LNCaP clone FGC (cell line): ENCODE measurements at regions not wholly inside any gene's neighbourhood (a gene's known extent, or its start where the extent isn't known, plus 50 kb on each side); places are given as distances from the start of the nearest gene placed in this dataset.

Experiments used
- DNase-seq: peaks from one replicate; pipeline ENCODE4 v3.0.0-alpha.2; 2011; ENCODE audit warnings: low read depth
- H3K4me3 ChIP-seq: 2 replicates; pipeline ENCODE4 v1.5.1; 2011; ENCODE audit warnings: mild to moderate bottlenecking, low read depth, low read length, control low read depth
- TF ChIP-seq, protein P1 (sequence below): IDR thresholded peaks from 2 replicates; pipeline ENCODE4 v1.5.1; 2012; ENCODE audit warnings: mild to moderate bottlenecking; ENCODE audit not compliant: control insufficient read depth, insufficient read depth; ENCODE audit errors: extremely low read depth

- DNase-seq: no peak
- TF ChIP-seq, protein P1, sequence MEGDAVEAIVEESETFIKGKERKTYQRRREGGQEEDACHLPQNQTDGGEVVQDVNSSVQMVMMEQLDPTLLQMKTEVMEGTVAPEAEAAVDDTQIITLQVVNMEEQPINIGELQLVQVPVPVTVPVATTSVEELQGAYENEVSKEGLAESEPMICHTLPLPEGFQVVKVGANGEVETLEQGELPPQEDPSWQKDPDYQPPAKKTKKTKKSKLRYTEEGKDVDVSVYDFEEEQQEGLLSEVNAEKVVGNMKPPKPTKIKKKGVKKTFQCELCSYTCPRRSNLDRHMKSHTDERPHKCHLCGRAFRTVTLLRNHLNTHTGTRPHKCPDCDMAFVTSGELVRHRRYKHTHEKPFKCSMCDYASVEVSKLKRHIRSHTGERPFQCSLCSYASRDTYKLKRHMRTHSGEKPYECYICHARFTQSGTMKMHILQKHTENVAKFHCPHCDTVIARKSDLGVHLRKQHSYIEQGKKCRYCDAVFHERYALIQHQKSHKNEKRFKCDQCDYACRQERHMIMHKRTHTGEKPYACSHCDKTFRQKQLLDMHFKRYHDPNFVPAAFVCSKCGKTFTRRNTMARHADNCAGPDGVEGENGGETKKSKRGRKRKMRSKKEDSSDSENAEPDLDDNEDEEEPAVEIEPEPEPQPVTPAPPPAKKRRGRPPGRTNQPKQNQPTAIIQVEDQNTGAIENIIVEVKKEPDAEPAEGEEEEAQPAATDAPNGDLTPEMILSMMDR: no peak
- no peak overlapping the region for H3K4me3 ChIP-seq
These were observed 102.2 kb upstream of the IER5L start for GRCh38 chr9:129280236-129280622.

- no peak overlapping the region for H3K4me3 ChIP-seq
- TF ChIP-seq, protein P1: no peak
- DNase-seq: no peak
These were observed 100.6 kb upstream of the IER5L start for GRCh38 chr9:129278391-129279237.

- no peak overlapping the region for H3K4me3 ChIP-seq
- TF ChIP-seq, protein P1: no peak
- no peak for DNase-seq
These were observed 98.6 kb upstream of the IER5L start for GRCh38 chr9:129276486-129277230.

DNA sequence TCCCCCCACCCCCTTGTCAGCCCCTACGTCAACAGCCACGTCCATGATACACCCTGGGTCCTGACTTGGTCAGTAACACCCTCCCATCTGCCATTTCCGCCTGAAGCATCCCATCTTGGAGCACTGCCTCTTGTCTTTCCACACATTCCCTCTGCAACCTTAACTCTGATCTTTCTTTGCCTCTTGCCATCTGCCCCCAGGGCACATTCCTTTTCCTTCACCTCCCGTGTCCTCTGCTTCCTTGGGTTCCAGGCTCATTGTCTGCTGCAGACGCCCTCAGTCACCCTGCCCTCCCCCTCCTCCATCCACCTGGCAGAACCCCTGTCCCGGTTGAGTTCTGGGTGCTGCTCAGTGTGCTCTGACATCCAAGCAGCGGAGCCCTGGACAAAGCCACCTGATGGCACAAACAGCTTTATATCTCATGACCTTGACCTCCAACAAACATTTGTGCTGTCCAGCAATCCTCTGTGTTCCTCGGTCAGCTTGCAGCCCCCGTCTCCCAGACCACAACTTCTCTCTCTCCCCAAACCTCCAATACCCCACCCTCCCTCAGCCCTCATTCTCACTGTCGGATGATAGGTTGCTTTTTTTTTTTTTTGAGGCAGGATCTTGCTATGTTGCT, 97.7 kb upstream of the IER5L start:
- DNase-seq: no peak
- no peak overlapping the region for H3K4me3 ChIP-seq
- TF ChIP-seq, protein P1: no peak

DNA sequence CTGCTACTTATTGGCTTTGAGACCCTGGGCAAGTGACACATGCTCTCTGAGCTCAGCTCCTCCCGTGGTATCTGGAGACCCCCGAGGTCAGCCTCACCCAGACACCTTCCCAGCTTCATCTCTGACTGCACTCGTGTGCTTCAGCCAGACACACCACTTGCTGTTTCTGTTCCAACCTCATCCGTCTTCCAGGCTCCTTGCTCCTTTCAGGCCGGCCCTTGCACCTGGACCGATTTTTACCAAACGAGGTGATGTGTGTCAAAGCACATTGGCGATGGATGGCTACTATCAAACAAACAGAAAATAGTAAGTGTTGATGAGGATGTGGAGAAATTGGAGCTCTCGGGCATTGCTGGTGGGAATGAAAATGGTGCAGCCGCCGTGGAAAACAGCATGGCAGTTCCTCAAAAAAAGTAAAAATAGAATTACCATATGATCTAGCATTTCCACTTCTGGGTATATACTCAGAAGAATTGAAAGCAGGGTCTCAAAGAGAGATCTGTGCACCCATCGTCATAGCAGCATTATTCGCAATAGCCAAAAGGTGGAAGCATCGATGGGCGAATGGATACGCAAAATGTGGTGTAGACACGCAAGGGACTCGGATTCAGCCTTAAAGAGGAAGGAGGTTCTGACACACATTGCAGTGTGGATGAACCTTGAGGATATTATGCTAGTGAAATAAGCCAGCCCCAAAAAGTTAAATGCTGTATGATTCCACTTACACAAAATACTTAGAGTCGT, 96.1 kb upstream of the IER5L start:
- TF ChIP-seq, protein P1: no peak
- H3K4me3 ChIP-seq: no peak overlapping the region
- no peak for DNase-seq

GRCh38 chr9:129273136-129273895, 95.3 kb upstream of the IER5L start:
- TF ChIP-seq, protein P1: no peak
- DNase-seq: no peak
- H3K4me3 ChIP-seq: no peak overlapping the region
